ENCODE measurements at regions not wholly inside any gene's neighbourhood (a gene's known extent, or its start where the extent isn't known, plus 50 kb on each side); places are given as distances from the start of the nearest gene placed in this dataset.

DNA sequence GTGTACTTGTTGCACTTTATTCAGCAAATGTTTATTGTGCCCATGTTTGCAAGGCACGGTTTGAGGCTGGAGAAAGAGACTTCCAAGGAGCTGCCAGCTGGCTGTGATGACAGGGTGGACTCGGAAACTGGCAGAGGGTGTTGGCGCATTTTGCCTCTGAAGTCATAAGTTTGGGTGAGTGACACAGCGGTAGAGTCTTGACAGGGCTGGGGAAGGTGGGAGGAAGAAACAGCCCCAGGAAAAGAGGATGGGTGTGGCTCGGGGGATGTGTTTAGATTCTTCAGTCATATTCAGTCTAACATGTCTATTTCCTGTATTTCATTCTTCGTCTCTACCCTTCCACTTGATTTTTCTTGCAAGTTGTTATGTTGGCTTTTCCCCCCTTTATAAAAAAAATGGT lies 77.0 kb upstream of the STOX2 start:
- intact Hi-C loops (cut with DNase I; ENCODE audit: low total_unique reads), result no loop called here
- Histone ChIP-seq H3K4me3 (no peak overlapping the region), H3K27ac (peak overlapping the region in 5 of 8 donors; percentile 72 to 80 (median 78)), H3K27me3 (replicated peaks in 1 of 7) (no peaks in the 10 kb centered on the region), H3K36me3 (no peaks in the 10 kb centered on the region), H3K4me1 (peaks cover 3 to 58% (median 32%) of the 10 kb centered on the region in 6 donors), H3K9me3 (no peaks in the 10 kb centered on the region)
- WGBS, 5 donors, result 26 to 62% (median 34%) methylated on average over 6 of the region's 6 CpGs
- DNase-seq, result no peak
- no peak for TF ChIP-seq POLR2A (IDR thresholded peaks at IDR 0.05)
- TF ChIP-seq, protein P1, sequence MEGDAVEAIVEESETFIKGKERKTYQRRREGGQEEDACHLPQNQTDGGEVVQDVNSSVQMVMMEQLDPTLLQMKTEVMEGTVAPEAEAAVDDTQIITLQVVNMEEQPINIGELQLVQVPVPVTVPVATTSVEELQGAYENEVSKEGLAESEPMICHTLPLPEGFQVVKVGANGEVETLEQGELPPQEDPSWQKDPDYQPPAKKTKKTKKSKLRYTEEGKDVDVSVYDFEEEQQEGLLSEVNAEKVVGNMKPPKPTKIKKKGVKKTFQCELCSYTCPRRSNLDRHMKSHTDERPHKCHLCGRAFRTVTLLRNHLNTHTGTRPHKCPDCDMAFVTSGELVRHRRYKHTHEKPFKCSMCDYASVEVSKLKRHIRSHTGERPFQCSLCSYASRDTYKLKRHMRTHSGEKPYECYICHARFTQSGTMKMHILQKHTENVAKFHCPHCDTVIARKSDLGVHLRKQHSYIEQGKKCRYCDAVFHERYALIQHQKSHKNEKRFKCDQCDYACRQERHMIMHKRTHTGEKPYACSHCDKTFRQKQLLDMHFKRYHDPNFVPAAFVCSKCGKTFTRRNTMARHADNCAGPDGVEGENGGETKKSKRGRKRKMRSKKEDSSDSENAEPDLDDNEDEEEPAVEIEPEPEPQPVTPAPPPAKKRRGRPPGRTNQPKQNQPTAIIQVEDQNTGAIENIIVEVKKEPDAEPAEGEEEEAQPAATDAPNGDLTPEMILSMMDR (IDR thresholded peaks at IDR 0.05 in 8 of 11, conservative IDR thresholded peaks at IDR 0.05 in 3 of 11), result no peak
- no peak for TF ChIP-seq POLR2AphosphoS5 (IDR thresholded peaks at IDR 0.05)

GRCh38 chr4:183828839-183829238 lies 76.3 kb upstream of the STOX2 start:
- 46 to 68% (median 61%) methylated on average over 3 of the region's 3 CpGs for WGBS, 5 donors
- Histone ChIP-seq H3K4me1 (peaks cover 3 to 61% (median 32%) of the 10 kb centered on the region in 6 donors), H3K27me3 (replicated peaks in 1 of 7) (no peaks in the 10 kb centered on the region), H3K4me3 (no peak overlapping the region), H3K9me3 (no peaks in the 10 kb centered on the region), H3K27ac (peak overlapping the region in 6 of 8 donors; percentile 34 to 80 (median 77)), H3K36me3 (no peaks in the 10 kb centered on the region)
- TF ChIP-seq, protein P1 (IDR thresholded peaks at IDR 0.05 in 8 of 11, conservative IDR thresholded peaks at IDR 0.05 in 3 of 11), result no peak
- TF ChIP-seq POLR2A (IDR thresholded peaks at IDR 0.05) (no peak), POLR2AphosphoS5 (IDR thresholded peaks at IDR 0.05) (no peak)
- no peak for DNase-seq
- intact Hi-C loops (cut with DNase I; ENCODE audit: low total_unique reads), result no loop called here

- no peak for TF ChIP-seq POLR2AphosphoS5 (IDR thresholded peaks at IDR 0.05)
- no peak for TF ChIP-seq POLR2A (IDR thresholded peaks at IDR 0.05)
- TF ChIP-seq, protein P1 (IDR thresholded peaks at IDR 0.05 in 8 of 11, conservative IDR thresholded peaks at IDR 0.05 in 3 of 11), result no peak
- intact Hi-C loops (cut with DNase I; ENCODE audit: low total_unique reads), result no loop called here
- no peaks in the 10 kb centered on the region for H3K9me3 ChIP-seq
- H3K4me3 ChIP-seq, result no peak overlapping the region
- H3K27me3 ChIP-seq (replicated peaks in 1 of 7), result no peaks in the 10 kb centered on the region
- H3K4me1 ChIP-seq, result peaks cover 3 to 61% (median 33%) of the 10 kb centered on the region in 6 donors
- WGBS, 5 donors, result 18 to 42% (median 25%) methylated on average over 2 of the region's 2 CpGs
- no peak for DNase-seq
- H3K27ac ChIP-seq, result peak overlapping the region in 7 of 8 donors; percentile 30 to 80 (median 76)
- H3K36me3 ChIP-seq, result no peaks in the 10 kb centered on the region
Observed at GRCh38 chr4:183830438-183830985, 74.6 kb upstream of the STOX2 start.

DNA sequence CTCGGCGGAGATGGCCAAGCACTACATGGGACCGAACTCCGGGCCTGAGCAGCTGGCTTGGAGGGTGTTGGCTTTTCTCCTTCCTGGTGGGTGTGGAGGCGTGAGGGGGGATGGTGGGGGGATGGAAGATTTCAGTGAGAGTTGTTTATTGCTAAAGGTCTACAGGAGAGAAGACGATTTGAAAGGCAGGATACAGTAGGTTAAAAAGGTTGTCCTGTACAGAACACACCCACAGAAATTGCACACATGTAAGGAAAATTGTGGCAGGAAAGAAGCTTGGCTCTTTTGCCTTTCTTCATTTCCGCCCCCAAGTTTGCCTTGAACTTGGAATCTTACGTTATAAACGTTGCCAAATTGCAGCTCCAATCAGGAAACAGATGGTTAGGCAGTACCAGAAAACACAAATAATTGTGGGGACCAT lies 74.1 kb upstream of the STOX2 start:
- peaks cover 3 to 61% (median 33%) of the 10 kb centered on the region in 6 donors for H3K4me1 ChIP-seq
- H3K27me3 ChIP-seq (replicated peaks in 1 of 7), result no peaks in the 10 kb centered on the region
- DNase-seq, result no peak
- WGBS, 5 donors, result 21 to 44% (median 35%) methylated on average over 9 of the region's 9 CpGs
- H3K27ac ChIP-seq, result peak overlapping the region in 7 of 8 donors; percentile 30 to 81 (median 76)
- no peaks in the 10 kb centered on the region for H3K9me3 ChIP-seq
- TF ChIP-seq POLR2A (IDR thresholded peaks at IDR 0.05) (no peak), POLR2AphosphoS5 (IDR thresholded peaks at IDR 0.05) (peak in 2 of 3 donors; percentile 32 to 69)
- H3K4me3 ChIP-seq, result no peak overlapping the region
- no peaks in the 10 kb centered on the region for H3K36me3 ChIP-seq
- intact Hi-C loops (cut with DNase I; ENCODE audit: low total_unique reads), result no loop called here

Data from spleen (tissue), 11 donors.